ENCODE measurements at regions not wholly inside any gene's neighbourhood (a gene's known extent, or its start where the extent isn't known, plus 50 kb on each side); places are given as distances from the start of the nearest gene placed in this dataset.

DNA sequence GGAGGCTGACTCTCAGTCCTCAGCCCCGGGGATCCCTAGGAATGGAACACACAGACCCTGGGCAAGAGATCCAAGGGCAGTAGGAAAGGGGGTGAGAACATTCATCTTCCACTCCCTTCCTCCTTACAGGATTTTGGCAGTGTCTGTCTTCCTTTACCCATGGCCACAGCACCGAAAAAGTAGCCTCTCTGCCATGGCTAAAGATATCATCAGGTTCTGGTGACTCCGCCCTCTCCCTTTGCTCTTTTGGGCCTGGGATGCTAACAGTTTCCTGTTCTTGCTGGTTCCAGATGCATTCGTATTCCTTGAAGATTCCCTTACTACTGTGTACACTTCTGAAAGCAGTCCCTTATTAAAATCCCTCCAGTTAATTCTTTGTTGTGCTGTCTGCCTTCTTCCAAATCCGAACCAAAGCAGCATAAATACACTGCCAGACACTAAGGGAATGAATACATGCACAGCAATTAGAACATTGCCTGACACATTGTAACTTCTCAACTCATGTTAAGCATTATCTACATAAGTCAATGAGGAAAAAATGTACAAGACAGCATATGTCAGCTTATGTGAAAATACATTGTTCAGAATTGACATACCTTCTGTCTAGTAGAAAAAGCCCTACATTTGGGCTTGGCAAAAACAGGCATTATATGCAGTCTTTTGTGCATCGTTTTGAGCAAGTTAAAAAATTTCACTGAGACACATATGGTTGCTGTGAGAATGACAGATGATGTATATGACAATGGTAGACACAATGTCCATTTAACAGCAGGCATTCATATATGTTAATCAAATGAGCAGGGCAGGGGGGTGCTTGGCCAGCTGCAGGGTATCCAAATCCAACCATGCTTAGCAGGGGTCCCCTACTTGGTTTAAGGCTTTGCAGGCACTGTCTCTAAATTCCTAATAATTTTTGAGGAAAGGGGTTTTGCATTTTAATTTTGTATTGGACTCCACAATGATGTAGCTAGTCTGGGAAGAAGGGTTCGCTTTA, 58.8 kb upstream of the RAI14 start:
- Histone ChIP-seq H3K4me3 (ENCODE audit: low read depth, low read length) (no peak overlapping the region), H3K4me1 (ENCODE audit: control insufficient read depth, insufficient read depth, low read length, unreplicated experiment) (peaks cover 33% of the 10 kb centered on the region), H3K27ac (ENCODE audit: low read depth, low read length) (peak overlapping the region; percentile 45; the same call in 1 of the 2 replicates), H3K27me3 (ENCODE audit: insufficient read depth, low read length) (no peaks in the 10 kb centered on the region), H3K36me3 (ENCODE audit: insufficient read depth, low read length) (no peaks in the 10 kb centered on the region), H3K79me2 (ENCODE audit: control insufficient read depth, insufficient read depth, low read length, unreplicated experiment) (no peaks in the 10 kb centered on the region), H2AFZ (ENCODE audit: low read length, unreplicated experiment) (peak overlapping the region; percentile 40)

DNA sequence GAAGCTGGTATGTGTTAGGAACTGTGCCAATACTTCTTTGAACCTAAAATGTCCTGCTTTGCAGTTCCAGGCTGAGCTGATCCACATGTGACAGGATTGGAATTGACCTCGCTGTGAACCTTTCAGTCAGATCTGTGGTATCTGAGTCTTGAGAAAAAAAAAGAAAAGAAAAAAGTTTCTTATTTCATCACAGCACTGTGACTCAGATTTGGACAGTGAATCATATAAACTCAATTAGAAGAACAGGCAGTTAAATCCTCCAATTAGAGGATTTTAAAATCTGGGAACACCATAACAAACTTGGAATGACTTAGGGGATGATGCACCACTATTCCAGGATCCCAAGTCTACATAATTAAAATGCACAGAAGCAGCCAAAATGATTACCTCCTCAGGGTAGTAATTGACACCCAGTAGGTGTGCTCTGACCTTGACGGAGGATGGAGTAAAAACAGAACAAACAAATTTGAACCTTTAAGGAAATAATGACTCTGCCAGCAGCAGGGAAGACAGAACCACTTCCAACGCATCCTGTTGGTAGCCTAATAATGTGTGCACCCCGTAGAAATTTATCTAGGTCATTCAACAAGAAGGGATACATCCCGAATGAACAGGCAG, 57.8 kb upstream of the RAI14 start:
- Histone ChIP-seq H3K27me3 (ENCODE audit: insufficient read depth, low read length) (no peaks in the 10 kb centered on the region), H2AFZ (ENCODE audit: low read length, unreplicated experiment) (peak overlapping the region; percentile 10), H3K4me3 (ENCODE audit: low read depth, low read length) (peak overlapping the region; percentile 25; the same call in 1 of the 2 replicates), H3K27ac (ENCODE audit: low read depth, low read length) (peak overlapping the region; percentile 81), H3K79me2 (ENCODE audit: control insufficient read depth, insufficient read depth, low read length, unreplicated experiment) (no peaks in the 10 kb centered on the region), H3K4me1 (ENCODE audit: control insufficient read depth, insufficient read depth, low read length, unreplicated experiment) (peaks cover 33% of the 10 kb centered on the region), H3K36me3 (ENCODE audit: insufficient read depth, low read length) (no peaks in the 10 kb centered on the region)

DNA sequence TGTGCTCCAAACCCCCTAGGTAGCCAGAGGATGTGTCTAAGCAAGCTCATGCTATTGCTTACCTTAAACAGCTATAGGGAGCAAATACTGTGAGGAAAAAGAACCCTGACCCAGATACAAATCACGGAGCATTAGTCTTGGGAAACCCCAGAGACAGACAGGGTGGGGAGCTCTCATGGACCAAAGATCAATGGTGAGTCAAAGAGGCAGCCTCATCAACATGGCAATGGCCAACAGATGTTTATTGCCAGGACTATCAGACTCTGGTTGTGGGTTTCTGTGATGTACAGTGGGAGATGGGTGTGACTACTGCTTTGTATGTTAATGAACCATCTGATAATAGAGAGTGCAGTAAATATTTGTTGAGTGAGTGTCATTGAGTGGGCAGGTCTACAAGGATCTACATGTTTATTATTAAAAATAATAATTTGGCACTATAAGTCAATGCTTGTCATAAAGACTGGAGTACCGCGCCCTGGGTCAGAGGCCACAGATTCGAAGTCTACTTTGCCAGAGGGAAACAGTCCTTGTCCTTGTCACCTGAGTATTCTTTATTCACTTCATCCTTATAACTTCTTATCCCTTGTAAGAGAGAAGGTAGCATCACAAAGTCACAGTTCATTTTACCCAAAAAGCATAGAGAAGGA, 56.5 kb upstream of the RAI14 start:
- H3K79me2 ChIP-seq (ENCODE audit: control insufficient read depth, insufficient read depth, low read length, unreplicated experiment), result no peaks in the 10 kb centered on the region
- H3K4me1 ChIP-seq (ENCODE audit: control insufficient read depth, insufficient read depth, low read length, unreplicated experiment), result peaks cover 33% of the 10 kb centered on the region
- no peak overlapping the region for H3K4me3 ChIP-seq (ENCODE audit: low read depth, low read length)
- no peaks in the 10 kb centered on the region for H3K36me3 ChIP-seq (ENCODE audit: insufficient read depth, low read length)
- peak overlapping the region; percentile 81 for H3K27ac ChIP-seq (ENCODE audit: low read depth, low read length)
- H3K27me3 ChIP-seq (ENCODE audit: insufficient read depth, low read length), result no peaks in the 10 kb centered on the region
- H2AFZ ChIP-seq (ENCODE audit: low read length, unreplicated experiment), result no peak overlapping the region

DNA sequence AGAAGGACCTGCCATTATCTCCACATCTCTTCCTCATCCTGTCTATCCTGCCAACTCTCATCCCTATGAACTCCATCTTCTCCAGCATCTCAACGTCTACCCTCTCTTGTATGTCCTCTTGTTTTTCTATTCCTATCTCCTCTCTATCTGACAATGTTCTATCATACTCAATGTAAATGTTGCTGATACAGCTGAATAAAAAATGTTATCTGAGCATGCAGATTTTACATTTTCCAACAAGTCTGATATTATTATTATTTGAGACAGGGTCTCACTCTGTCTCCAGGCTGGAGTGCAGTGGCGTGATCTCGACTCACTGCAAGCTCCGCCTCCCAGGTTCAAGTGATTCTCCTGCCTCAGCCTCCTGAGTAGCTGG, 56.0 kb upstream of the RAI14 start:
- H3K79me2 ChIP-seq (ENCODE audit: control insufficient read depth, insufficient read depth, low read length, unreplicated experiment), result no peaks in the 10 kb centered on the region
- H3K4me3 ChIP-seq (ENCODE audit: low read depth, low read length), result no peak overlapping the region
- H2AFZ ChIP-seq (ENCODE audit: low read length, unreplicated experiment), result no peak overlapping the region
- no peaks in the 10 kb centered on the region for H3K36me3 ChIP-seq (ENCODE audit: insufficient read depth, low read length)
- no peaks in the 10 kb centered on the region for H3K27me3 ChIP-seq (ENCODE audit: insufficient read depth, low read length)
- no peak overlapping the region for H3K27ac ChIP-seq (ENCODE audit: low read depth, low read length)
- peaks cover 33% of the 10 kb centered on the region for H3K4me1 ChIP-seq (ENCODE audit: control insufficient read depth, insufficient read depth, low read length, unreplicated experiment)

DNA sequence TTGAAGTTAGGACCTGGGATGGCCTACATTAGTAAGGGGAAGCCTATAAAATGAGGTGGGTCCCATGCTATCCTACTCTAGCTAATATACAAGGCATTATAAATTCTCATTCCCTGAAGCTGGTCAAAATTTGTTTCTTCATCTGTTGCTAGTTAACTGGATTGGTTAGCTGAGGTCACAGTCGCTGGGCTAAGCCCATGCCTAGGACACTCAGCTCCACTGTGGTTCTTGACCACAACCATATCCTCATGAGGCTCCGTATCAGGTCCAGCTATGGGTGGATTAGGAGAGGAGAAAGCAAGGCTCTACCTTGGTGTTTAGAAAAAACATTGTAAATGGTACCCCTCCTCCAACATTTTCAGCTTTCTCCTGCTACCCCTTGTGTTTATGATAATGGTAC, 52.8 kb upstream of the RAI14 start:
- Histone ChIP-seq H3K27me3 (ENCODE audit: insufficient read depth, low read length) (no peaks in the 10 kb centered on the region), H3K36me3 (ENCODE audit: insufficient read depth, low read length) (no peaks in the 10 kb centered on the region), H3K4me1 (ENCODE audit: control insufficient read depth, insufficient read depth, low read length, unreplicated experiment) (peaks cover 21% of the 10 kb centered on the region), H3K4me3 (ENCODE audit: low read depth, low read length) (no peak overlapping the region), H3K27ac (ENCODE audit: low read depth, low read length) (no peak overlapping the region), H2AFZ (ENCODE audit: low read length, unreplicated experiment) (no peak overlapping the region), H3K79me2 (ENCODE audit: control insufficient read depth, insufficient read depth, low read length, unreplicated experiment) (no peaks in the 10 kb centered on the region)

DNA sequence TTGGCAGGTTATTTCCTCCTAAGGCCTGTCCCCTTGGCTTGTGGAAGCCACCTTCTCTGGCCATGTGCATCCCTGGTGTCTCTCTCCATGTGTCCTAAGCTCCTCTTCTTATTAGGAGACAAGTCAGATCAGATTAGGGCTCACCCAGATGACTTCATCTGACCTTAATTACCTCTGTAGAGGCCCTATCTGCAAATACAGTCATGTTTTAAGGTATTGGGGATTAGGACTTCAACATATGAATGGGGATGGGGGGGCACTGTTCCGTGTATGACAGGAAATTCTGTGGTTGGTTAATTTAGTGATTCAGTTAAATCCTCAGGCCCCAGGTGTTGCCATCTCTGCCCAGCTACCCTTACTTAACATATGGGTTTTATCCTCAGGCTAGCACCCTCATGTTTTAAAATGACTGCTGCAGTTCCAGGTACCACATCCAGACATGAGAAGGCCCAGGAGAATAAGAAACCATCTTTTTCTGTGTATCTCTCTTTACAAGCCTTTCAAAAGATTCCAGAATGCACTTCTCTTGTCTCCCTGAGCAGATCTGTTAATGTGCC, 51.9 kb upstream of the RAI14 start:
- H3K79me2 ChIP-seq (ENCODE audit: control insufficient read depth, insufficient read depth, low read length, unreplicated experiment), result no peaks in the 10 kb centered on the region
- no peak overlapping the region for H3K4me3 ChIP-seq (ENCODE audit: low read depth, low read length)
- peaks cover 21% of the 10 kb centered on the region for H3K4me1 ChIP-seq (ENCODE audit: control insufficient read depth, insufficient read depth, low read length, unreplicated experiment)
- no peaks in the 10 kb centered on the region for H3K27me3 ChIP-seq (ENCODE audit: insufficient read depth, low read length)
- no peak overlapping the region for H2AFZ ChIP-seq (ENCODE audit: low read length, unreplicated experiment)
- H3K27ac ChIP-seq (ENCODE audit: low read depth, low read length), result no peak overlapping the region
- H3K36me3 ChIP-seq (ENCODE audit: insufficient read depth, low read length), result no peaks in the 10 kb centered on the region

DNA sequence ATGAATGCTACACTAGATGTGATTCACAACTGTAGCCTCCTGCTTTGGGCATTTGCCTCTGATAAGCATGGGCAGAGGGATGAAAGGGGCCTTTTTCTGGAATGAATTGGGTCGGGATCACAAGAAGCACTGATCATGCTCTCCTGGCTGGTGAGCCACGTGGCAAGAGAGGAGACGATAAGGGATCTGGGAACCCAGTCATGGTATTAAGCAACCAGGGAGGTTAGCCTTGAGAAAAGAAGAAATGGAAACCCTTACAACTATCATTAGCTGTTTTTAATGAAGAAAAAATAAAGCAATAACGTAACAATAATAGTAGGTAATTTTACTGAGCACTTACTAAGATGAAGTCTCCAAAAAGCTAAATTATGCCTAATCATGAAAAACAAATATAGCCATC, 50.0 kb upstream of the RAI14 start:
- no peaks in the 10 kb centered on the region for H3K27me3 ChIP-seq (ENCODE audit: insufficient read depth, low read length)
- peaks cover 26% of the 10 kb centered on the region for H3K4me1 ChIP-seq (ENCODE audit: control insufficient read depth, insufficient read depth, low read length, unreplicated experiment)
- H3K79me2 ChIP-seq (ENCODE audit: control insufficient read depth, insufficient read depth, low read length, unreplicated experiment), result no peaks in the 10 kb centered on the region
- no peak overlapping the region for H3K4me3 ChIP-seq (ENCODE audit: low read depth, low read length)
- H3K27ac ChIP-seq (ENCODE audit: low read depth, low read length), result no peak overlapping the region
- H3K36me3 ChIP-seq (ENCODE audit: insufficient read depth, low read length), result no peaks in the 10 kb centered on the region
- H2AFZ ChIP-seq (ENCODE audit: low read length, unreplicated experiment), result no peak overlapping the region

Data from ACC112 (cell line).